Colonic mucosa (tissue), 4 donors: ENCODE measurements at regions not wholly inside any gene's neighbourhood (a gene's known extent, or its start where the extent isn't known, plus 50 kb on each side); places are given as distances from the start of the nearest gene placed in this dataset.

Source experiments
- DNase-seq: peaks from one replicate; pipeline ENCODE4 v3.0.0-alpha.2; 2020
- H3K27ac ChIP-seq: fragments of 200-600 bp; one replicate; pipeline ENCODE4 v1.8.0; 2021
- H3K27me3 ChIP-seq: fragments of 200-600 bp; one replicate; pipeline ENCODE4 v1.8.0; 2021
- H3K36me3 ChIP-seq: fragments of 200-600 bp; one replicate; pipeline ENCODE4 v1.8.0; 2021
- H3K4me1 ChIP-seq: fragments of 200-600 bp; one replicate; pipeline ENCODE4 v1.8.0; 2021; ENCODE audit warnings: mild to moderate bottlenecking
- H3K4me3 ChIP-seq: fragments of 200-600 bp; one replicate; pipeline ENCODE4 v1.8.0; 2021
- H3K9ac ChIP-seq, 2 donors: one replicate each; pipeline ENCODE4 v1.7.0; 2013; ENCODE audit warnings: control low read depth in 2 of 2, low read depth in 2 of 2, low read length in 2 of 2
- H3K9me3 ChIP-seq: fragments of 200-600 bp; one replicate; pipeline ENCODE4 v1.8.0; 2021
- CTCF ChIP-seq: fragments of 200-600 bp; IDR thresholded peaks from one replicate; pipeline ENCODE4 v1.8.0; 2022; ENCODE audit warnings: antibody characterized with exemption, mild to moderate bottlenecking
- intact Hi-C: fragments of 100-400 bp; cut with DNase I; formaldehyde crosslinking; loops from one replicate; pipeline ENCODE4 v1.14.1; 2022
- donor health status: healthy.
- donor health status: DM: no; HTN: no; CAD: no.
- donor health status: DM: no; HTN: no; CAD: no.

- intact Hi-C loops, result no loop called here
- no peak for TF ChIP-seq CTCF
- H3K4me1 ChIP-seq, result no peaks in the 10 kb centered on the region
- H3K27me3 ChIP-seq, result no peaks in the 10 kb centered on the region
- no peak overlapping the region for H3K27ac ChIP-seq
- no peaks in the 10 kb centered on the region for H3K9me3 ChIP-seq
- no peak overlapping the region for H3K4me3 ChIP-seq
- DNase-seq, result no peak
- no peaks in the 10 kb centered on the region for H3K36me3 ChIP-seq
- H3K9ac ChIP-seq, result no peak overlapping the region
Measured at GRCh38 chr2:199015072-199015471, 442.7 kb downstream of the SATB2 start.

DNA sequence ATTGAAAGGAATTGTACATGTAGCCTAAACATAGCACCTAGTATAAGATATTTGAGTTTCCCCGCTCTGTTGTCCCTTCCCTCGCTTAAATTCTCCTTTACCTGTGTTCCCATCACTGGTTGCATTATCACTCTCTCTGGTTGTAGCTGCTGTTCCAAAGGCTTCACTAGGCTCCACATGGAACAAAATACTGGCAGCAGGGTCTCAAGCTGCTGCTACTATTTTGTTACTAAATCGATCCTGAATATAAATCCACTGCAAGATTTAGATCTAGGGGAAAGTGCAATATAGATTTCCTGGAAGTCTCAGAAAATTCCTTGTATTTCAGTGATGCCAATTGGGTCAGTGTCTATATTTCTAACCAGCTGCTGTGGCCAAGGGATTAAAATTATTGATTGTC, 443.5 kb downstream of the SATB2 start:
- no peaks in the 10 kb centered on the region for H3K36me3 ChIP-seq
- intact Hi-C loops, result no loop called here
- H3K4me3 ChIP-seq, result no peak overlapping the region
- H3K27me3 ChIP-seq, result no peaks in the 10 kb centered on the region
- no peaks in the 10 kb centered on the region for H3K4me1 ChIP-seq
- no peak overlapping the region for H3K27ac ChIP-seq
- H3K9me3 ChIP-seq, result no peaks in the 10 kb centered on the region
- no peak for TF ChIP-seq CTCF
- DNase-seq, result no peak
- H3K9ac ChIP-seq, result no peak overlapping the region

DNA sequence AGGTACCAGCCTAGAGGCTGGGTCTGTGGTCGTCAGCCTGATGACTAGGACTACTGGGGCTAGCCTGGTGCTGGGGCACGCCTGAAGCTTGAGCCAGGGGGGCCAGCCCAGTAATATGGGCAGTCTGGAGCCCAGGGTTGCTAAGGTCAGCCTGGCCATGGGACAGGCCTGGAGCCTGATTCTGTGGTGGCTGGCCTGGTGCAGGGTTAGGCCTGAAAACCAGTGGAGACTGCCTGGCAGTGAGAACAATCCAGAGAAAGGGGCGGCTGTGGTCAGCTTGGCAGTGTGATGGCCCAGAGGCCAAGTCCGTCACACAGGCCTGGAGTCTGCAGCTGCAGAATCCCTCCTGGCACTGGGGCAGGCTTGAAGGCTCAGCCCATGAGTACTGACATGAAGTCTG, 445.8 kb downstream of the SATB2 start:
- intact Hi-C loops, result no loop called here
- no peaks in the 10 kb centered on the region for H3K36me3 ChIP-seq

DNA sequence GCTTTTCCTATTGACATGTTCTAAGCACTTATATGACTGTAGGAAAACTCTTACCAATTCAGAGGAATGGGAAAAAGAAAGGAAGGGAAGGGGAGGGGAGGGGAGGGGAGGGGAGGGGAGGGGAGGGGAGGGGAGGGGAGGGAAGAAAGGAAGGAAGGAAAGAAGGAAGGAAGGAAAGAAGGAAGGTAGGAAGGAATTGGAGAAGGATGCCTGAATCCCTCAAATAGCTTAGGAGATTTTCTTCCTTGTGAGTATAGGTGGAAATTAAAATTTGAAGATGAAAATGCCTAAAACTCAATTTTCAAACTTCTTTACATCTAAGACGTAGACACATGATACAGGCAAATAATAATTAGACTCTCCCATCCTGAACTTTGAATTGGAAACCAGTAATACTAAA, 463.1 kb downstream of the SATB2 start:
- Histone ChIP-seq H3K4me1 (no peaks in the 10 kb centered on the region), H3K36me3 (no peaks in the 10 kb centered on the region), H3K4me3 (no peak overlapping the region), H3K9me3 (no peaks in the 10 kb centered on the region), H3K27ac (no peak overlapping the region), H3K27me3 (no peaks in the 10 kb centered on the region), H3K9ac (no peak overlapping the region)
- intact Hi-C loops, result no loop called here
- TF ChIP-seq CTCF, result no peak
- DNase-seq, result no peak

More for the DNA sequence above, 445.8 kb downstream of the SATB2 start:
- H3K27ac ChIP-seq, result no peak overlapping the region
- H3K4me3 ChIP-seq, result no peak overlapping the region
- H3K27me3 ChIP-seq, result no peaks in the 10 kb centered on the region
- DNase-seq, result no peak
- no peaks in the 10 kb centered on the region for H3K4me1 ChIP-seq
- no peak overlapping the region for H3K9ac ChIP-seq
- TF ChIP-seq CTCF, result no peak
- H3K9me3 ChIP-seq, result no peaks in the 10 kb centered on the region

- intact Hi-C loops, result no loop called here
- H3K27ac ChIP-seq, result no peak overlapping the region
- H3K27me3 ChIP-seq, result no peaks in the 10 kb centered on the region
- H3K9me3 ChIP-seq, result no peaks in the 10 kb centered on the region
- no peaks in the 10 kb centered on the region for H3K36me3 ChIP-seq
- no peaks in the 10 kb centered on the region for H3K4me1 ChIP-seq
- H3K4me3 ChIP-seq, result no peak overlapping the region
- H3K9ac ChIP-seq, result no peak overlapping the region
- no peak for DNase-seq
- no peak for TF ChIP-seq CTCF
Measured at GRCh38 chr2:198991431-198991830, 466.3 kb downstream of the SATB2 start.

GRCh38 chr2:198975779-198976178, 482.0 kb downstream of the SATB2 start:
- no peak overlapping the region for H3K4me3 ChIP-seq
- H3K27ac ChIP-seq, result no peak overlapping the region
- H3K4me1 ChIP-seq, result no peaks in the 10 kb centered on the region
- no peaks in the 10 kb centered on the region for H3K36me3 ChIP-seq
- no peak for TF ChIP-seq CTCF
- intact Hi-C loops, result no loop called here
- H3K9ac ChIP-seq, result no peak overlapping the region
- no peak for DNase-seq
- H3K9me3 ChIP-seq, result no peaks in the 10 kb centered on the region
- no peaks in the 10 kb centered on the region for H3K27me3 ChIP-seq
